ENCODE measurements at regions not wholly inside any gene's neighbourhood (a gene's known extent, or its start where the extent isn't known, plus 50 kb on each side); places are given as distances from the start of the nearest gene placed in this dataset.

GRCh38 chr1:31509124-31510072, 66.9 kb upstream of the TINAGL1 start:
- H3K4me3 ChIP-seq (ENCODE audit: low read depth, low read length) = no peak overlapping the region
- peak; percentile 49 for DNase-seq (ENCODE audit: low read depth)
- TF ChIP-seq MAX (IDR thresholded peaks at IDR 0.05; ENCODE audit: low read depth, low read length) (no peak), POLR2A (IDR thresholded peaks at IDR 0.05; ENCODE audit: extremely low read depth, insufficient read length) (no peak), MYC (IDR thresholded peaks at IDR 0.05; ENCODE audit: low read depth, low read length) (no peak; the same call in 1 of the 2 replicates)
- TF ChIP-seq, protein P1, sequence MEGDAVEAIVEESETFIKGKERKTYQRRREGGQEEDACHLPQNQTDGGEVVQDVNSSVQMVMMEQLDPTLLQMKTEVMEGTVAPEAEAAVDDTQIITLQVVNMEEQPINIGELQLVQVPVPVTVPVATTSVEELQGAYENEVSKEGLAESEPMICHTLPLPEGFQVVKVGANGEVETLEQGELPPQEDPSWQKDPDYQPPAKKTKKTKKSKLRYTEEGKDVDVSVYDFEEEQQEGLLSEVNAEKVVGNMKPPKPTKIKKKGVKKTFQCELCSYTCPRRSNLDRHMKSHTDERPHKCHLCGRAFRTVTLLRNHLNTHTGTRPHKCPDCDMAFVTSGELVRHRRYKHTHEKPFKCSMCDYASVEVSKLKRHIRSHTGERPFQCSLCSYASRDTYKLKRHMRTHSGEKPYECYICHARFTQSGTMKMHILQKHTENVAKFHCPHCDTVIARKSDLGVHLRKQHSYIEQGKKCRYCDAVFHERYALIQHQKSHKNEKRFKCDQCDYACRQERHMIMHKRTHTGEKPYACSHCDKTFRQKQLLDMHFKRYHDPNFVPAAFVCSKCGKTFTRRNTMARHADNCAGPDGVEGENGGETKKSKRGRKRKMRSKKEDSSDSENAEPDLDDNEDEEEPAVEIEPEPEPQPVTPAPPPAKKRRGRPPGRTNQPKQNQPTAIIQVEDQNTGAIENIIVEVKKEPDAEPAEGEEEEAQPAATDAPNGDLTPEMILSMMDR (IDR thresholded peaks at IDR 0.05; ENCODE audit: low read depth, low read length) = no peak

- TF ChIP-seq POLR2A (IDR thresholded peaks at IDR 0.05; ENCODE audit: extremely low read depth, insufficient read length) (no peak), MAX (IDR thresholded peaks at IDR 0.05; ENCODE audit: low read depth, low read length) (no peak), MYC (IDR thresholded peaks at IDR 0.05; ENCODE audit: low read depth, low read length) (no peak)
- TF ChIP-seq, protein P1 (IDR thresholded peaks at IDR 0.05; ENCODE audit: low read depth, low read length) = no peak
- no peak for DNase-seq (ENCODE audit: low read depth)
- no peak overlapping the region for H3K4me3 ChIP-seq (ENCODE audit: low read depth, low read length)
These were observed 66.0 kb upstream of the TINAGL1 start for GRCh38 chr1:31510304-31510703.

DNA sequence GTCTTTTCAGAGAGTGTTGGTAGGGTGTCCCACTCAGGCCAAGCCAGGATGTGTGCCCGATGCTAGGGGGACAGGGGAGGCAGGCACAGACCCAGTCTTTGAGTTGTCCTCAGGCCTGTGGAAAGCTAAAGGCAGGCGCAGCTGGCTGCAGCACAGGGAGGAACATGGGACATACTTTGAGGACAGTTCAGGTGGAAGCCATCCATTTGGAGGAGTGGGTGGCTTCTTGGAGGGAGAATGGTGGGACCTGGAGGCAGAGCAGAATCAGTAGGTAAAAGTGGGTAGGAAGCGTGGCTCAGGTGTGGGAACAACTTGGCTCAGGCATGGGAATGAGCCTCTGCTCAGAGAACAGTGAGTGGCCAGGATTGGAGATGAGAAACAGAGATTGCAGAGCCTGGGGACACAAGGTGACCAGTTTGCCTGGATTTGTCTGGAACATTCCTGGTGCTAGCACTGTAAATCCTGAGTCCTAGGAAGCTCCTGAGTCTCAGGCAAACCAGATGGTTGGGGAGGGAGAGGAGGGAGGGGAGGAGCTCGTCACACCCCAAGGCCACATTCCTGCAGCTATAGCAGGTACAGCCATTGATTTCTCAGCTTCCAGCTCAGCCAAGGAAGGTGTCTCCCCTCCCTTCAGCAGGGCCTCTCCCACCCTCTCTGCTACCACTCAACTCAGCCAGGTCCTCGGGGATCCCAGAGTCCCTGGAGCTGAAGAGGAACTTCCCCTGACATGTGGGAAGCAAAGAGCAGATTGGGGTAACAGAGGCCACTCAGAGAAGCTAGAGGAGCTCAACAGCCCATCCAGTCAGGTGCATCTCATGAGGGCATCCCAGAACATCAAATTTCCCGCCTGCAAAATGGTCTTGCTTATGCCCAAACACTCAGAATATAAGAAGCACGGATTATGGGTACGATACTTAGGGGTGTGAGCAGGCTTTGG, 65.2 kb upstream of the TINAGL1 start:
- H3K4me3 ChIP-seq (ENCODE audit: low read depth, low read length) = no peak overlapping the region
- no peak for DNase-seq (ENCODE audit: low read depth)

DNA sequence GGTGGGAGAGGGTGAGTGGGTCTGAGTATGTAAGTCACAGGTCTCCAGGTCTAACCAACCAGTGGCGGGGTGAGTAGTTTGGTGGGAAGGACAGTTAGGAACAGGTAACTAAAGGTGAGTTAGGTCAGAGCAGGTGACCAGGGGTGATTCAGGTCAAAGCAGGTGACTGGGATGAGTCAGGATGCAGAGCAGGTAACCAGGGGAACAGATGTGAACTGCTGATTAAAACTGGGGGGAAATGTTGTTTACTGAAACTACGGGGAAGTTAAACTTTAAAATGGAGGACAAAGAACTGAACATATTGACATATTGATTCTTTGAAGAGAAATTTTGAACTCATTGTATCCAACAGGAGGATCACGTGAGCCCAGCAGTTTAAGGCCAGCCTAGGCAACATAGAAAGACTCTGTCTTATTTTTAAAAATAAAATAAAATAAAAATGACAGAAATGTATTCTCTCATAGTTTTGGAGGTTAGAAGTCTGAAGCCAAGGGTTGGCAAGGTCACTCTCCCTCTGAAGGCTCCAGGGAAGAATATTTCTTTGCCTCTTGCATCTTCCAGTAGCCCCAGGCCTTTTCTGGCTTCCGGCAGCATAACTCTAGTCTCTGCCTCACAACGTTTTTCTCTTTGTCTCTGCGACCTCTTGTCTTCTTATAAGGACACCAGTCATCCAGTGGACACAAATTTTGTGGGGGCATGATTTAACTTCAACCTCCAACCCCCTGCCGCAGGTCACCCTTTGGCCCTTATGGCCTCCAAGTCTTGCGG, 64.3 kb upstream of the TINAGL1 start:
- H3K4me3 ChIP-seq (ENCODE audit: low read depth, low read length) = no peak overlapping the region
- DNase-seq (ENCODE audit: low read depth) = no peak
- TF ChIP-seq MYC (IDR thresholded peaks at IDR 0.05; ENCODE audit: low read depth, low read length) (no peak), MAX (IDR thresholded peaks at IDR 0.05; ENCODE audit: low read depth, low read length) (no peak), POLR2A (IDR thresholded peaks at IDR 0.05; ENCODE audit: extremely low read depth, insufficient read length) (no peak)
- TF ChIP-seq, protein P1 (IDR thresholded peaks at IDR 0.05; ENCODE audit: low read depth, low read length) = no peak

More for the DNA sequence above, 65.2 kb upstream of the TINAGL1 start:
- TF ChIP-seq, protein P1 (IDR thresholded peaks at IDR 0.05; ENCODE audit: low read depth, low read length) = no peak
- TF ChIP-seq MYC (IDR thresholded peaks at IDR 0.05; ENCODE audit: low read depth, low read length) = no peak
- no peak for TF ChIP-seq POLR2A (IDR thresholded peaks at IDR 0.05; ENCODE audit: extremely low read depth, insufficient read length)
- no peak for TF ChIP-seq MAX (IDR thresholded peaks at IDR 0.05; ENCODE audit: low read depth, low read length)

DNA sequence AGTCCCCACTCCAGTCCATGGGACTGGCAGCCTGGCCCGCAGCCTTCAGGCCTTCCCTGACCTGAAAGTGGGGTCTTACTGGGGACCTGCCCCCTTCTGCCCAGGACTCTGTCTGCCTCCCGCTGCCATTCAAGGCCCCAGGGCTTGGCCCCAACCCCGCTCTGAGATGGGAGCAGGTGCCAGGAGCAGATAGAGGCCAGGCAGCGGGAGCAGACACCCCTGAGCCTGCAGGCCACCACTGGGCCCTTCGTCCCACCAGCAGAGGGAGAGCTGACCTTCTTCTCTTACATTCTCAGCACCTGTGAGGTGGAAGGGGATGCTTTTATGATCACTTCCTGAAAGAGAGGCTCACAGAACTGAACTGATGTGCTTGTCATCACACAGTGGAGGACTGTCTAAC, 62.2 kb upstream of the TINAGL1 start:
- DNase-seq (ENCODE audit: low read depth) = no peak
- no peak overlapping the region for H3K4me3 ChIP-seq (ENCODE audit: low read depth, low read length)
- TF ChIP-seq MYC (IDR thresholded peaks at IDR 0.05; ENCODE audit: low read depth, low read length) (no peak), POLR2A (IDR thresholded peaks at IDR 0.05; ENCODE audit: extremely low read depth, insufficient read length) (no peak), MAX (IDR thresholded peaks at IDR 0.05; ENCODE audit: low read depth, low read length) (no peak)
- TF ChIP-seq, protein P1 (IDR thresholded peaks at IDR 0.05; ENCODE audit: low read depth, low read length) = no peak

All from NB4 (cell line).